Ovary (tissue), 3 donors: ENCODE measurements at regions not wholly inside any gene's neighbourhood (a gene's known extent, or its start where the extent isn't known, plus 50 kb on each side); places are given as distances from the start of the nearest gene placed in this dataset.

ENCODE experiments used
- POLR2A ChIP-seq: fragments of 450-650 bp; IDR thresholded peaks from one replicate; pipeline ENCODE4 v1.6.1; 2017; ENCODE audit warnings: antibody characterized with exemption, mild to moderate bottlenecking, moderate library complexity
- TF ChIP-seq, protein P1 (sequence below), 3 donors: fragments of 450-650 bp in 2 of 3; fragments of 200-600 bp in 1 of 3; IDR thresholded peaks; one replicate each; pipeline versions ENCODE4 v1.5.1 to v1.8.0; 2016 to 2022; ENCODE audit warnings: antibody characterized with exemption in 3 of 3, mild to moderate bottlenecking in 1 of 3
- donor health status: DM: no; HTN: no; CAD: no.

DNA sequence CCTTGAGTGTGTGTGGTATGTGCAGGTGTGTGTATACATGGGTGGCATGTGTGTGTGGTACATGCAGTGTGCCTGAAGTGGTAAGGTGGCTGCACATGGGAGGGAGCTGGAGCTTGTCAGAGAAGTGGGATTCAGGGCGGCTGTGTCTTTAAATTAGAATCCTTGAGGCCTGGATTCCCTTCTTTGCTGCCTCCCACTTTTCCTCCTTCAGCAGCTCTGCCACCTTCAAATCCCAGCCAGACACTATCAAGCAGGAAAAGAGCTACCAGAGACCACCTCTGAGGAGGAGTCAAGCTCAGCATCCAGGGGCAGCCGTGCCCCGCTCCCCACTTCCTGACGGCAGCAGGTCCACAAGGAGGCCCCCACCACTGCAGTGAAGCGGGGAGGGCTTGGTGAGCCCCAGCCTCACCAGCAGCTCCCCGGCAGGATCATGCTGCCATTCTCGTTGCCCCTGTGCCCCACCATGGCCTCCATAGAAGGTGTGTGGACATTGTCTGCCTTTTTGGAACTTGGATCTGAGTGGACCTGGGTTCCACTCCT is 131.0 kb upstream of the MLN start:
- TF ChIP-seq, protein P1, sequence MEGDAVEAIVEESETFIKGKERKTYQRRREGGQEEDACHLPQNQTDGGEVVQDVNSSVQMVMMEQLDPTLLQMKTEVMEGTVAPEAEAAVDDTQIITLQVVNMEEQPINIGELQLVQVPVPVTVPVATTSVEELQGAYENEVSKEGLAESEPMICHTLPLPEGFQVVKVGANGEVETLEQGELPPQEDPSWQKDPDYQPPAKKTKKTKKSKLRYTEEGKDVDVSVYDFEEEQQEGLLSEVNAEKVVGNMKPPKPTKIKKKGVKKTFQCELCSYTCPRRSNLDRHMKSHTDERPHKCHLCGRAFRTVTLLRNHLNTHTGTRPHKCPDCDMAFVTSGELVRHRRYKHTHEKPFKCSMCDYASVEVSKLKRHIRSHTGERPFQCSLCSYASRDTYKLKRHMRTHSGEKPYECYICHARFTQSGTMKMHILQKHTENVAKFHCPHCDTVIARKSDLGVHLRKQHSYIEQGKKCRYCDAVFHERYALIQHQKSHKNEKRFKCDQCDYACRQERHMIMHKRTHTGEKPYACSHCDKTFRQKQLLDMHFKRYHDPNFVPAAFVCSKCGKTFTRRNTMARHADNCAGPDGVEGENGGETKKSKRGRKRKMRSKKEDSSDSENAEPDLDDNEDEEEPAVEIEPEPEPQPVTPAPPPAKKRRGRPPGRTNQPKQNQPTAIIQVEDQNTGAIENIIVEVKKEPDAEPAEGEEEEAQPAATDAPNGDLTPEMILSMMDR (IDR thresholded peaks at IDR 0.05): no peak
- no peak for TF ChIP-seq POLR2A
